HG02798 (cell line): ENCODE measurements at regions not wholly inside any gene's neighbourhood (a gene's known extent, or its start where the extent isn't known, plus 50 kb on each side); places are given as distances from the start of the nearest gene placed in this dataset.

Experiments
- ATAC-seq: cut with Tn5 transposase; IDR thresholded peaks from one replicate; pipeline ENCODE4 v1.9.1; 2021; ENCODE audit warnings: mild to moderate bottlenecking; ENCODE audit not compliant: unreplicated experiment, poor library complexity

DNA sequence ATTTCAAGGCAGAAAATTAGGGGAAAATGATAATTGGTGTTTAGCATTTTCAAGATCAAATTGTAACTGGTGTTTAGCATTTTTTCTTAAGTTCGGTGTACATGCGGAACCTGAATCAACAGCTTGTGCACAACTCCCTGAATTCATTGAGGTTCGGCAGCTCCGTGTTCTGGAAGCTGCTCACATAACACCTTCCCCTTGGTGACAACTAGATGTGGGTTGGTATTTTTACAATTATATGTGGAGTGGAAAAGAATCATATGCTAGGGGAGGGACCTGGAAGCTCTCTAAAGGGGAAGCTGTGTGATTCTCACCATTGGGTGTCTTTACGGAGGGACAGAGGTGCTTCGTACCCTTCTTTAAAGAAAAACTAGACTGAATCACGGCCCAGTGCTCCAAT, 199.0 kb upstream of the MTNR1B start:
- ATAC-seq, result no peak

DNA sequence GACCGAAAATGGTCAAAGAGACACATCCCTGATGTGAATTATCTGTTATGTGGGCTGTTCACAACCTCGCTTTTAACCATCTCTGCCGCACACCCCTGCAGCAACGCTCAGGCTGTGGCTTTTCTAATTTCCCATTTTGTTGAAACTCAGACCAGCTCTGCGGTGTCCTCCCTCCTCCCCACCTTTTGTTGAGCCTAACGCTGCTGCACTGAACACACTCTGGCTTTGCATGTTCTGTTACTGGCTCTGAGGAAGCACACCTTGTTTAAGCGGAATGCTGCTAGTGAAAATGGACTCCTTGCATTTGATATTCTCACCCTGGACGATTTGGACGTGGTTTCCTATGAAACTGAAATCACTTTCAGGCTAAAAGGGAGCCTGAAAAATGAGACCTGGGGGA, 198.5 kb upstream of the MTNR1B start:
- no peak for ATAC-seq

DNA sequence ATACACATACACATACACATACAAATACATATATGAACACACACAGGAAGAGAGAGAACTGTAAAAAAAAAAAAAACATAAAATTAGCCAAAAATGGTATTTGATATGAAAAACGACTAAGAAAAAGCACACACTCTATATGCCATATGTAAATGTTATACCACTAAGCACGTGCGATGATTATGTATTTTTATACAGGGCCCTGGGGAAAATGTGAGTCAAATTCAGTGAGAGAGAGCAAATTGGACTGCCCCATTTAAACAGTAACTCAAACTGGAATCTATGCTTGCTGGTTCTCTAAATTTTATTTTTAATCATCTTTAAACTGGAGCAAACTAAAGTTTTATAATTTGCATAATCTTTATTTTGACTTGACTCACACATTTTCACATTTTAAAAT, 197.8 kb upstream of the MTNR1B start:
- no peak for ATAC-seq

DNA sequence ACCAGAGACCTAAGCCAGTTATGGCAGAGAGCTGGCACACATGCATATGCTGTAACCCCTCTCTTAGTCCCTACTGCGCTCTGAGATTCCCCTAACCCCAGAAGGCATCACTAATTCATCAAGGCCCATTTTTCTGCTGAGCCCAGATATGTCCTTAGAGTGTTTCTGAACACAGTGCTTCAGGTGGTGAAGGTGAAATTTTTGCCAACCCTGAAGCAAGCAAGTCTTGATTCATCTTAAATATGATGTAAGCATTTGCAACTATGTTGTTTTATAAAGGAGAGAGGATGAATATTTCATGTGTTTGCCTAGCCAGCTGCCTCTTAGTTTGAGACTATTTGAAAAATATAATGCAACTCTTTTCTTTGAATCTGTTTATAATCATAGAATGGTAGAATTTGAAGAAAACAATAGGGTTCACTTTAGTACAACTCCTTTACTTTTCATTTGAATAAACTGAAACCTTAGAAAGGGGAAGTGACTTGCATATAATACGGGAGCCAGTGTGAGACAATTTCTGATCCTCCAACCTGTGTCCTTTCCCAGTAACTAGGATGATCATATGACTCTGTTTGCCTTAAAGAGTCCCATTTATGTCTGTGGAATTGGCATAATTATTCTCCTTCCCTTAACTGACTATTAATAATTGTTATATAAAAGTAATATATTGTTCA, 194.3 kb upstream of the MTNR1B start:
- peak; percentile 47 for ATAC-seq

DNA sequence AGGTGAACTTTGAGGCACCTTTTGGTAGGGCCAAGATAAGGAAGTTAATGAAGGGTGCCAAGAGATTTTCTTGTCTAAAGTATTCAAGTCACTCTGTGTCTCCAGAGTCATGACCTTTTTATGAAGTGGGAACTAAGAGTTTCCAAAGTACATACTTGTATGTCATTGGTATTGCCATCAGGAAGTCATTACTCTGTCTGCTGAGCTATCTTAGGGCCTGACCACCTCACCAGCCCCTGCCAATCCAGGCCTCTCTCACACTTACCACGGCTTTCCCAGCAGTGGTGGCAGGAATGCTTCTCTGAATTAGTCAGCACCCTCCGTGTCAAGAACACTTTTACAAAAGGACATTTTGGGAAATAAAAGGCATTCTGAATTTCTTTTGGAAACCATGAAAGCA, 192.8 kb upstream of the MTNR1B start:
- no peak for ATAC-seq

DNA sequence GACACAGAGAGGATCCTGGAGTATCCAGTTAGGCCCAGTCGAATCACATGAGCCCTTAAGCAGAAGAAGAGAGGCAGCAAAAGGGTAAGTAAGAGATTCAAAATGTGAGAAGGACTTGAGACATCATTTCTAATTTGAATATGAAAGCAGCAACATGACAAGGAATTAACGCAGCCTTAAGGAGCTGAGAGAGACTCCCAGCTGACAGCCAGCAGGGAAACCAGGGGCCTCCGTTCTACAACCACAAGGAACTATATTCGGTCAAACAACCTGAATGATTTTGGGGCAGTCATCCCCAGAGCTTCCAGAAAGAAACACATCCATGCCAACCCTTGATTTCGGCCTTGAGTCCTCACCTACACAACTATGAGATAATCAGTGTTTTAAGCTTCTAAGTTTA, 189.7 kb upstream of the MTNR1B start:
- ATAC-seq, result no peak

DNA sequence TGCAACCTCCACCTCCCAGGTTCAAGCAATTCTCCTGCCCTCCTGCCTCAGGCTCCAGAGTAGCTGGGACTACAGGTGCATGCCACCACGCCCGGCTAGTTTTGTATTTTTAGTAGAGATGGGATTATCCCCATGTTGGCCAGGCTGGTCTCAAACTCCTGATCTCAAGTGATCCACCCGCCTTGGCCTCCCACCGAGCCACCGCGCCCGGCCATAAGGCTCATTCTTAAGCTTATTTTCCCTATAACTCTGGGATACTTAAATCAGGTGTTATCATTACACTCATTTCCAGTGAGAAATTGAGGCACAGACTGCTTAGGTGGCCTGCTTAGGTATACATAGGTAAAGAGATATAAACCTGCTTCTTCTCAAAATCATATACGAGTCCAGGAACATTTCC, 188.3 kb upstream of the MTNR1B start:
- ATAC-seq, result no peak

DNA sequence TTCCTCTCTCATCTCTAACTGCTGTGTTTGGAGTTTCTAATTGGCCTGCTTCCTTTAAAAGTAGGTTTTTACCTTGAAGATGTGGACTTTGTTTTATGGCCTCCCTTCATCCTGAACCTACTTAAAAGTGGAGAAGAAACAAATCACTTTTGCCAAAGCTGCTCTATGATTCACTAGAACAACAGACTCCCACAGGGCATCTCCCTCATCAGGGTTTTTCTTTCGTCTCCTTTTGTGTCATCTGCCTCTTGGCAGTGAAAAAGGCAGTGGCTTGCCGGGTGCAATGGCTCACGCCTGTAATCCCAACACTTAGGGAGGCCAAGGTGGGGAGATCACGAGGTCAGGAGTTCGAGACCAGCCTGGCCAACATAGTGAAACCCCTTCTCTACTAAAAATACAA, 186.6 kb upstream of the MTNR1B start:
- ATAC-seq, result no peak

DNA sequence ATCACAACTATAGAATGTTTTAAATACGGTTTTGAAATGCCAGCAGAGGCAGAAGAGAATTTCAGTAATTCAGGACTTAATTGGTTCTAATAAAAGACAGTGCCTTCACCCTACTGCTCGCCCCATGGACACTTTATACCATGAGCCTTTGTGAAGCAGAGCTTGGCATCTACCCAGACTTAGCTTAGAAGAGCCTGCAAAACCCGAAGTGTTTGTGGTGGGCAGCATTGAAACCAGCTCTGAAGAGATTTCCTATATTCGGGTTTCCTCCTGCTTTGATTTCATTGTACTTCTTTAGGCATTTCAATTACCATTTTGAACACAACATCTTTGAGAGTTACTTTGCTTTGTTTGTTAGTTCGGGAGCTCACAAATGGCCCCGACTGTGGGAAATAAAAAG, 185.1 kb upstream of the MTNR1B start:
- ATAC-seq, result no peak

DNA sequence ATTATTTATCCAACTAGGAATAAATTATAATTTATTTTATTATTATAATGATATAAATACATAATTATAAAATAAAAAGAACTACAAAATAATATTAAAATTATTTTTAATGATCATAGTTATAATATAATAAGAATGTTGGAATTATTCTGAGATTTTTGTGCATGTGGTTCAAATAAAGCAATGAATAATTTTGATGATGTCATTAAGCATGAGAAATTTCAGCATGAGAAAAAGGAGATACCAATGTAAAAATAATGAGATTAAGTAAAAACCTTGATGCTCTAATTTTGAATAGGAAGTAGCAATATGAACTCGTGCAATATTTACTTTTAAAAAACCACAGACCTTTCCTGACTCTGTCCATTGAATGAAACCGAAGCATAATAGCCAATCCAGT, 181.8 kb upstream of the MTNR1B start:
- no peak for ATAC-seq

DNA sequence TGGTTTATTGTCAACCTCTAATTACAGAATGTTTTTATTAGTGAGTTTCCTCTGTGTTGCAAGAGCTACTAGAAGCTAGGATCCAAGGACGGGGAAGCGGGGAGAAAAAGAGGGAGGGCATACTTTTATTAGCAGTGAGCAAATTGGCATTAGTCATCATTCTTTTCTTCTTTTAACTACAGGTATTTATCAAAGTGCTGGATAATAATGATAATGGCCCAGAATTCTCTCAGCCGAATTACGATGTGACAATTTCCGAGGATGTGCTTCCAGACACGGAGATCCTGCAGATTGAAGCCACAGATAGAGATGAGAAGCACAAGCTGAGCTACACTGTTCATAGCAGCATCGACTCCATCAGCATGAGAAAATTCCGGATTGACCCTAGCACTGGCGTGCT, 179.7 kb upstream of the MTNR1B start:
- no peak for ATAC-seq

DNA sequence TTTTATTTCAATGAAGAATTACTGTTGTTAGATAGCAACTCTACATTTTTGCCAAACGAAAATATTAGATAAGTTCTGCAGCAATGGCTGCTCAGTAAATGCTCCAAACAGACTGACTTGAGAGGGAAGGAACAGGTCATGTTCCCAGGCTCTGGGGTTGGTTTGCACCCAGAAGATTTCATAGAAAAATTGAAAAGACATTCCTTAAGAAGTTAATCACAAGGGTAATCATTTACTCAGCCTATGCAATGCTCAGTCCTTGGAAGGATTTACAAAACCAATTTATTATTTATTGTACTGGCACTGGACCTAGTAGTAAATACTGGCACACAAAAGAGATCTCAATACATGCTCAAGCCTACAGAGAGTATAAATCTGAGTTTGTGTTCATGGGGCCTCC, 179.1 kb upstream of the MTNR1B start:
- ATAC-seq, result no peak

DNA sequence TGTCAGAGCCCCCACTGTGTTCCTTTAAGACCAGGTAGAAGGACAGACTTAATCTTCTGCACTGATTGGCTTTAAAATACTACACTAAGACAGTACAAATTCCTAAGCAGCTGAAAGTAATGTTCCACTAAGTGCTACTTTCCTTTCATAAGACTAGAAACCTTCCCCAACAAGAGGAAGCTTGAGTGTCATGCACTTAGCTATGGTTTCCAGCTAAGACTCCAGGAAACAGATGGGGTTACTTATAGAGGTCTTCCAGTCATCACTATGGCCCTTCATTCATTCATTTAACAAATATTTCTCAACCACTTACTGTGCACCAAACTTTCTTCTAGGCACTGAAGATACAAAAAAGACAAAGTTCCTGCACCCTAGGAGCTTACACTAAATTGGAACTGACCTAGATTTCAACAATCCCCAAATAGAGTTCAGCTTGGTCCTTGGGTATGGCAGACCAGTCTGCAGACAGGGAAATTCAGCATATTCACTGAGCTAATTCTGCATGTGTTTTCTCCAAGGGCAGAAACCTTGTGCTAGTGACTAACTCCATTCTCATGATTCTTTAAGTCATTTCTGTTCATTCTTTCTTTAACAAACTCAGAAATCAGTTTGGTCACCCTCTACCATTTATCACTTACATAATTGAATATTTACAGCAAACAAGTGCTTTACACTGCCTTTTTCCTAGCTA, 178.4 kb upstream of the MTNR1B start:
- no peak for ATAC-seq

DNA sequence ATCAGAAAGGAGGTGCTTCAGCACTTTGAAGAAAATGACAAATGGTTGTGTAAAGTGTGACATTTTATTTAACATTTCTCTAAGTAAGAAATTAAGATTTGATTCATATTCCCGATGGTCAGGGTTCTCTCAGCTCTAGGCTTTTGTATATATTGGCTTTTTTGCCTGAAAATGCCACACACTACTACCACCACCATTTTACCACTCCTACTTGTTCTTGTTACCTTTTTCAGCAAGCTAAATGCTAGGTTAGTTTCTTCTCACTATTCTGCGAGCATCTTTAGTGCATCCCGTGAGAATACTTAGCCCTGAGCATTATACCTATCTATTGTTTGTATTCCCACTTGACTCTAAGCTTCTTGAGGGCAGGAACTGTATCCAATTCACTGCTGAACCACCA, 177.6 kb upstream of the MTNR1B start:
- no peak for ATAC-seq

DNA sequence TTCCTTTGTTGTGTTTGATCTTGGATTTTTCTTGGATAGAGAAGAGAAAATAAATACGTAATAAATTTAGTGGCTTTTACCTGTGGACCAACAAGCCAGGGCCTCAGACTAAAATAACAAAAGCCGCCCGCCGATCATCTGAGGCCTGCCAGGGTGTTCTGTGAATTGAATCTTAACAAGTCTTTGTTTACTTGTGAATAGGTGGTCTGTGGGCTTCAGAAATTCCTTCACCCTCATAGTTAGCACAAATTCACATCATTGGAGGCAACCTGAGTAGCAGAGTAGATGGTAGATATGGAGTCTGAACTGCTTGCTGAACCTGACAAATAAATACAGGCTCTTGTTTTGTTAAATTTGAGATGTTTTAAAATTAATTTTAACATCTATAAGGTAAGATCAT, 176.3 kb upstream of the MTNR1B start:
- ATAC-seq, result no peak

DNA sequence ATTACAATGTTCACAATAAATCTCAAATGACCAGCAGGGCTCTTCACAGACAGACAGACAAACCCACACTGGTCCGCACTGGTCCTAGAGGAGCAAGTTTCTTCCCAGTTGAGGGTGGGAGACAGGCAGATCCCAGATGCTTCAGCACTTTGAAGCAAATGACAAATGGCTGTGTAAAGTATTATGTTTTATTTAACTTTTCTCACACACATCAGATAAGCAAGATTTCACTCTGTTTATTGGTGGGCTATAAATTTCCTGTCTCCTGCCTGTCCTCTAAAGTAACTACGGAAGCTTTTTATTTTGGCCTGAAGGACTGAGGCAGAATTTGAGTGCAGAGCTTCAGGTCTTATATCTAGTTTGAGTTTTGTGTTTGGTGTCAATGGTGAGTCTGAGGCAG, 174.7 kb upstream of the MTNR1B start:
- ATAC-seq, result no peak

DNA sequence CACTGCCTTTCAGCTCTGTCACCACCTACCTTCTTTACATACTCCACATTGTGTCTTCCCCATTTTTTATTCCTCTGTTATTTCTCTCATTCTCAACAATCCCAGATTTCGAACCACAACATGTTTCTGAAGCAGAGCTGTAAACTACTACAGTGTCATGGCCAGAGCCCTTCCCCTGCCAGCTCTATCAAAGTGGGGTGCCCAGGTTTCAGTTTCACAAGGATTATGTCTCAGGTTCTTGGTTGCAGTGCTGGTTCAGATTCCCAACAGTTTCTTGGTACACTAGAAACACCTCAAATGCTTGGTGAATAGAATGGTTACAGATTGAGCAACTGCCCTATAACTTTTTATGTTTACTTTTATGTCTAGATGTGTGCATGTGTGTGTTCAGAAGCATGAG, 172.7 kb upstream of the MTNR1B start:
- ATAC-seq, result no peak

DNA sequence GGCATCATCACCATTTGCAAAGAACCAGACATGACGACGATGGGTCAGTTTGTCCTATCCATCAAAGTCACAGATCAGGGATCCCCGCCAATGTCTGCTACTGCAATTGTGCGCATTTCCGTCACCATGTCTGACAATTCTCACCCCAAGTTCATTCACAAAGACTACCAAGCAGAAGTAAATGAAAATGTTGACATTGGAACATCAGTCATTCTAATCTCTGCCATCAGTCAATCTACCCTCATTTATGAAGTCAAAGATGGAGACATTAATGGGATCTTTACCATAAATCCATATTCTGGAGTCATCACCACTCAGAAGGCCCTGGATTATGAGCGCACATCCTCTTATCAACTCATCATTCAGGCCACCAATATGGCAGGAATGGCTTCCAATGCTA, 171.6 kb upstream of the MTNR1B start:
- no peak for ATAC-seq

DNA sequence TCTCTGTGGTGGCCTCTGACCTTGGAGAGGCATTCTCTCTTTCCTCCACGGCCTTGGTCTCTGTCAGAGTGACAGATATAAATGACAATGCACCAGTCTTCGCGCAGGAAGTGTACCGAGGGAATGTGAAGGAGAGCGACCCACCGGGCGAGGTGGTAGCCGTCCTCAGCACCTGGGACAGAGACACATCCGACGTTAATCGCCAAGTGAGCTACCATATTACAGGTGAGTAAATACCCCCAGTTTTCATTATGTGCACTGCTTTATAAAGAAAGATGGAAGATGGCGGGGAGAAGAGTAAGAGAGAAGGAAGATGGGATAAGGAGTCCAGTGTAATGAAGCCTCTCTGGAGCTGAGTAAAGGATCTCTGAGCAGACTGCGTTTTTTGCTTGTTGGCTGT, 167.8 kb upstream of the MTNR1B start:
- ATAC-seq, result no peak

DNA sequence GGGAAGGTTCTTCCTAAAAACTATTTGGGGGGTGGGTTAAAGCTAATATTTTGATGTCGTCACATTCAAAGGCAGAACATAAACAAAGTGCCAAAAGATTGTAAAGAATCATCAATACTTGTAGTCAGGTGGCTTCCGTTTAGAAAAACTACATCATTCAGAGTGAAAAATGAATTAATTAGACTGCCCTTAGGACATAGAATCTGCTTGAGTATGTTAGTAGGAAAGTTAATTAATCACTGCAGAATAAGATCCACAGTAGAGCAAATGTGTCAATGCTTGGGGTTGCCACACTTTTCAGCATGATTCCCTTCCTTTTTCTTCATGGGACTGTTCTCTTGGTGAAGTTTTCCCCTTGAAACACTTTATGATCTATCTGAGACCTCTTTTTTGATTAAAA, 166.8 kb upstream of the MTNR1B start:
- no peak for ATAC-seq

DNA sequence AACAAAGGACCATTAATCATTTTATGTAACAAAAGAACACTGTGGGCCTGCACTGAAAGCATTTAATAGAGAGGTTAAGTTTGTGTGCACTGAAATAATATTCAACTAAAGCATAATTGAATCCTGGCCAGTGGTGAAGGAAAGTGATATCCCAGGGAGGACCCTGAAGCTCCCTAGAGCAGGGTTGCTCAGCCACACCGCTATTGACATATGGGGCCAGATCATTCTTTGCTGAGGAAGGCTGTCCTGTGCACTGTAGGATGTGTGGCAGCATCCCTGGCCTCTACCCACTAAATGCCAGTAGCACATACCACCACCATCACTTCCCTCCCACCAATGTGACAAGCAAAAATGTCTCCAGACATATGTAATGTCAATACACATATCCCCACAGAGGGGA, 166.1 kb upstream of the MTNR1B start:
- no peak for ATAC-seq

DNA sequence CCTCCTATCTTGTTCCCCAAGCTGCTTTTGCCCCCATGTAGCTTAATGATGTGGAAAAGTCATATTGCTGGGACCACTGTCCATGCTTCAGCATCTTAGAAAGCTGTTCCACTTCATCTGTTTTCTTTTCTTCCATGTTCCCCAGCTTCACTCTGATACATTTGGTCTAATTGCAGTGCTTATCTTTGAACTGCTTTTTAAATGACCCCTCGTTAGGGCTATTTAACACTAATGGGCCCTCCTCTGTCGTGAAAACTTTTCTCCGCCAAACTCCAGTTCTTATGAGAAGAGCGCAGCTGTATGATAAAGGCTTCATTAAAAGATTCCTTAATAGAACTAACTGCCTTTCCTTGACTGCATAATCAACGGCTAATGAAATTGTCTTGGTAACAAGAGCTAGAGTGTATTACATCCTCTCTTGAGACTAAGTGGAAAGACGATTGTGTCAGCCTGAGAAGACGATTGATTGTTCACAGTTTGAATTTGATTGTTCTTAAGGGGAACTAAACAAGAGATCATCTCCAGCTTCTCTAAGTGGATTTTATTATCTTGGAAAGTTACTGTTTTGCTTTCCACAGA, 165.0 kb upstream of the MTNR1B start:
- no peak for ATAC-seq
